ENCODE measurements at regions not wholly inside any gene's neighbourhood (a gene's known extent, or its start where the extent isn't known, plus 50 kb on each side); places are given as distances from the start of the nearest gene placed in this dataset.

GRCh38 chr2:133732982-133733900 lies 165.0 kb upstream of the NCKAP5 start:
- Mint-ChIP-seq H3K27ac (ENCODE audit: unreplicated experiment) (no peak overlapping the region), H3K27me3 (ENCODE audit: unreplicated experiment) (no peaks in the 10 kb centered on the region), H3K4me3 (ENCODE audit: unreplicated experiment) (no peak overlapping the region), H3K9me3 (ENCODE audit: unreplicated experiment) (peaks cover 4% of the 10 kb centered on the region), H3K4me1 (ENCODE audit: unreplicated experiment) (peaks cover 22% of the 10 kb centered on the region), H3K36me3 (ENCODE audit: unreplicated experiment) (no peaks in the 10 kb centered on the region)
- no peak for DNase-seq (ENCODE audit: extremely low spot score, unreplicated experiment)
- TF ChIP-seq CTCF (IDR thresholded peaks at IDR 0.05) = no peak

GRCh38 chr2:133733901-133734255 lies 165.6 kb upstream of the NCKAP5 start:
- TF ChIP-seq CTCF (IDR thresholded peaks at IDR 0.05) = no peak
- no peak overlapping the region for H3K4me3 Mint-ChIP-seq (ENCODE audit: unreplicated experiment)
- no peak for DNase-seq (ENCODE audit: extremely low spot score, unreplicated experiment)

GRCh38 chr2:133734716-133735495 lies 166.6 kb upstream of the NCKAP5 start:
- no peaks in the 10 kb centered on the region for H3K36me3 Mint-ChIP-seq (ENCODE audit: unreplicated experiment)
- no peak overlapping the region for H3K4me3 Mint-ChIP-seq (ENCODE audit: unreplicated experiment)
- no peak overlapping the region for H3K27ac Mint-ChIP-seq (ENCODE audit: unreplicated experiment)
- H3K9me3 Mint-ChIP-seq (ENCODE audit: unreplicated experiment) = peaks cover 4% of the 10 kb centered on the region
- no peaks in the 10 kb centered on the region for H3K27me3 Mint-ChIP-seq (ENCODE audit: unreplicated experiment)
- no peak for DNase-seq (ENCODE audit: extremely low spot score, unreplicated experiment)
- no peak for TF ChIP-seq CTCF (IDR thresholded peaks at IDR 0.05)
- H3K4me1 Mint-ChIP-seq (ENCODE audit: unreplicated experiment) = peaks cover 22% of the 10 kb centered on the region

More at GRCh38 chr2:133733901-133734255, 165.6 kb upstream of the NCKAP5 start:
- Mint-ChIP-seq H3K27me3 (ENCODE audit: unreplicated experiment) (no peaks in the 10 kb centered on the region), H3K4me1 (ENCODE audit: unreplicated experiment) (peaks cover 22% of the 10 kb centered on the region), H3K27ac (ENCODE audit: unreplicated experiment) (no peak overlapping the region), H3K9me3 (ENCODE audit: unreplicated experiment) (peaks cover 4% of the 10 kb centered on the region), H3K36me3 (ENCODE audit: unreplicated experiment) (no peaks in the 10 kb centered on the region)

- Mint-ChIP-seq H3K27me3 (ENCODE audit: unreplicated experiment) (no peaks in the 10 kb centered on the region), H3K9me3 (ENCODE audit: unreplicated experiment) (peaks cover 4% of the 10 kb centered on the region), H3K4me3 (ENCODE audit: unreplicated experiment) (no peak overlapping the region)
Observed at GRCh38 chr2:133736674-133737073, 168.4 kb upstream of the NCKAP5 start.

More at GRCh38 chr2:133736674-133737073, 168.4 kb upstream of the NCKAP5 start:
- no peak for DNase-seq (ENCODE audit: extremely low spot score, unreplicated experiment)
- TF ChIP-seq CTCF (IDR thresholded peaks at IDR 0.05) = no peak
- no peaks in the 10 kb centered on the region for H3K36me3 Mint-ChIP-seq (ENCODE audit: unreplicated experiment)
- H3K4me1 Mint-ChIP-seq (ENCODE audit: unreplicated experiment) = peaks cover 22% of the 10 kb centered on the region
- no peak overlapping the region for H3K27ac Mint-ChIP-seq (ENCODE audit: unreplicated experiment)

Data from osteocyte (in vitro differentiated cells).